PFSK-1 (cell line): ENCODE measurements at regions not wholly inside any gene's neighbourhood (a gene's known extent, or its start where the extent isn't known, plus 50 kb on each side); places are given as distances from the start of the nearest gene placed in this dataset.

ENCODE experiments used
- FOXP2 ChIP-seq: optimal IDR thresholded peaks from 2 replicates; pipeline ENCODE3; 2011; ENCODE audit warnings: borderline replicate concordance, control low read depth, inconsistent platforms; ENCODE audit not compliant: insufficient read depth; ENCODE audit errors: extremely low read length, extremely low read depth
- POLR2AphosphoS5 ChIP-seq: IDR thresholded peaks from 2 replicates; pipeline ENCODE4 v1.6.1; 2012; ENCODE audit warnings: low read depth, mild to moderate bottlenecking, control low read depth, low read length, moderate library complexity
- SIN3A ChIP-seq: IDR thresholded peaks from 2 replicates; pipeline ENCODE4 v1.6.1; 2012; ENCODE audit warnings: mild to moderate bottlenecking, low read length, moderate library complexity, borderline replicate concordance; ENCODE audit not compliant: insufficient read depth
- TAF1 ChIP-seq: IDR thresholded peaks from 2 replicates; pipeline ENCODE4 v1.6.1; 2012; ENCODE audit warnings: low read length, control low read depth, borderline replicate concordance; ENCODE audit not compliant: insufficient read depth
- TF ChIP-seq, protein P1 (sequence below), 2 experiments: IDR thresholded peaks; 2 replicates each; pipeline versions ENCODE4 v1.6.1 to v1.8.0; 2011 to 2012; ENCODE audit warnings: low read depth in 2 of 2, low read length in 2 of 2, control low read depth in 1 of 2, inconsistent platforms in 1 of 2, mild to moderate bottlenecking in 1 of 2, moderate library complexity in 1 of 2; ENCODE audit not compliant: insufficient read depth in 1 of 2

DNA sequence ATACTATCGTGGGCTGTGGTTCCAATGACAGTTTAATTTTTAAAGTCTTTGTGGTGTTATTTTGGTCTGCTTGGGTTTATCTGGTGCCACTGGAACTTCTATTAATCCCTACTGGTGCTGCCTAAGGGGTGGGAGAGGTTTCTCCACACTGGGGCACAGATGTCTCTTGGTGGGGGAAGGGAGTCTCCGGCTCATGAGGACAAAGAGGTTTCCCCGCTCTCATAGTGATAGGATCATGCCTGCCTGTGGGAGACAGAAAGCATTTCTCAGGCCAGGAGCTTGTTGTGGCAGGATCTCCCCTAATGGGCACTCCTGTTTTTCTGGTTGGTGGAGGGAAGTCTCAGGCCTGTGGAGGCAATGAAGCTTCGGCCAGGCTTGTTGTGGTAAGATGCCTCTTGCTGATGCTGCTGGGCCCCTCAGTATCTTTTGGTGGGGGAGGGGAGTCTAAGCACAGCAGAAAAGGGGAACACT, 84.3 kb upstream of the THRB start:
- TF ChIP-seq TAF1 = no peak
- TF ChIP-seq, protein P1, sequence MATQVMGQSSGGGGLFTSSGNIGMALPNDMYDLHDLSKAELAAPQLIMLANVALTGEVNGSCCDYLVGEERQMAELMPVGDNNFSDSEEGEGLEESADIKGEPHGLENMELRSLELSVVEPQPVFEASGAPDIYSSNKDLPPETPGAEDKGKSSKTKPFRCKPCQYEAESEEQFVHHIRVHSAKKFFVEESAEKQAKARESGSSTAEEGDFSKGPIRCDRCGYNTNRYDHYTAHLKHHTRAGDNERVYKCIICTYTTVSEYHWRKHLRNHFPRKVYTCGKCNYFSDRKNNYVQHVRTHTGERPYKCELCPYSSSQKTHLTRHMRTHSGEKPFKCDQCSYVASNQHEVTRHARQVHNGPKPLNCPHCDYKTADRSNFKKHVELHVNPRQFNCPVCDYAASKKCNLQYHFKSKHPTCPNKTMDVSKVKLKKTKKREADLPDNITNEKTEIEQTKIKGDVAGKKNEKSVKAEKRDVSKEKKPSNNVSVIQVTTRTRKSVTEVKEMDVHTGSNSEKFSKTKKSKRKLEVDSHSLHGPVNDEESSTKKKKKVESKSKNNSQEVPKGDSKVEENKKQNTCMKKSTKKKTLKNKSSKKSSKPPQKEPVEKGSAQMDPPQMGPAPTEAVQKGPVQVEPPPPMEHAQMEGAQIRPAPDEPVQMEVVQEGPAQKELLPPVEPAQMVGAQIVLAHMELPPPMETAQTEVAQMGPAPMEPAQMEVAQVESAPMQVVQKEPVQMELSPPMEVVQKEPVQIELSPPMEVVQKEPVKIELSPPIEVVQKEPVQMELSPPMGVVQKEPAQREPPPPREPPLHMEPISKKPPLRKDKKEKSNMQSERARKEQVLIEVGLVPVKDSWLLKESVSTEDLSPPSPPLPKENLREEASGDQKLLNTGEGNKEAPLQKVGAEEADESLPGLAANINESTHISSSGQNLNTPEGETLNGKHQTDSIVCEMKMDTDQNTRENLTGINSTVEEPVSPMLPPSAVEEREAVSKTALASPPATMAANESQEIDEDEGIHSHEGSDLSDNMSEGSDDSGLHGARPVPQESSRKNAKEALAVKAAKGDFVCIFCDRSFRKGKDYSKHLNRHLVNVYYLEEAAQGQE (IDR thresholded peaks at IDR 0.05; ENCODE audit: insufficient read depth in 1 of 2, low read depth in 2 of 2, low read length in 2 of 2) = no peak
- TF ChIP-seq POLR2AphosphoS5 = no peak
- TF ChIP-seq FOXP2 = no peak
- no peak for TF ChIP-seq SIN3A
